ENCODE measurements at regions not wholly inside any gene's neighbourhood (a gene's known extent, or its start where the extent isn't known, plus 50 kb on each side); places are given as distances from the start of the nearest gene placed in this dataset.

GRCh38 chr6:235763-236360 is 56.4 kb upstream of the DUSP22 start:
- TF ChIP-seq CTCF (IDR thresholded peaks at IDR 0.05; ENCODE audit: low read depth, low read length) (no peak), EZH2phosphoT487 (IDR thresholded peaks at IDR 0.05; ENCODE audit: low read depth) (no peak)
